HCT116 (cell line): ENCODE measurements at regions not wholly inside any gene's neighbourhood (a gene's known extent, or its start where the extent isn't known, plus 50 kb on each side); places are given as distances from the start of the nearest gene placed in this dataset.

Experiments
- ATAC-seq: fragments of 200-7000 bp; cut with Tn5 transposase; 2 replicates; pipeline ENCODE4 v1.9.1; 2020; ENCODE audit warnings: mild to moderate bottlenecking, moderate library complexity
- BruUV-seq: library from RNA; stranded (reverse); fragments of 400-500 nt; replicated peaks from 2 replicates; lab custom pipeline; 2021; lab: Mats Ljungman, UMichigan
- CTCF ChIA-PET: fragments of 300-600 bp; sonication (Branson Sonifier 250); formaldehyde crosslinking; loops from one replicate; lab custom pipeline; 2021; ENCODE audit warnings: antibody characterized with exemption; lab: Charles Lee
- POLR2A ChIA-PET: fragments of 300-600, 350-600 bp; sonication (Branson Sonifier 250); formaldehyde crosslinking; loops from one replicate; lab custom pipeline; 2021; ENCODE audit warnings: antibody characterized with exemption; lab: Charles Lee
- RAD21 ChIA-PET, 2 experiments: fragments of 300-600 bp; sonication (Branson Sonifier 250); formaldehyde crosslinking; loops; one replicate each; lab custom pipeline; 2023; ENCODE audit warnings: low total read pairs in 2 of 2; ENCODE audit not compliant: uncharacterized antibody in 2 of 2, unreplicated experiment in 2 of 2, low non-redundant PET in 1 of 2; lab: Charles Lee
- DNase-seq: peaks from one replicate; pipeline ENCODE4 v3.0.0-alpha.2; 2010; ENCODE audit warnings: low read depth, low spot score
- H2AFZ ChIP-seq: fragments of 200-600 bp; shearing (Covaris generic), sonication (generic); 2 replicates; pipeline ENCODE4 v1.6.1; 2017; ENCODE audit warnings: low read depth, mixed run types, mixed read lengths, antibody characterized with exemption, low read length; ENCODE audit not compliant: poor library complexity, severe bottlenecking
- H3K27ac ChIP-seq: 2 replicates; pipeline ENCODE4 v1.5.1; 2012; ENCODE audit warnings: low read depth, low read length
- H3K27me3 ChIP-seq: fragments of 200-600 bp; sonication (generic); 2 replicates; pipeline ENCODE4 v1.6.1; 2016; ENCODE audit warnings: mixed run types, low read length, mixed read lengths; ENCODE audit not compliant: insufficient read depth
- H3K36me3 ChIP-seq, 2 experiments: fragments of 200-500 bp in 1 of 2; fragments of 200-600 bp in 1 of 2; sonication (Bioruptor generic) in 1 of 2; sonication (generic) in 1 of 2; 2 replicates each; pipeline versions ENCODE4 v1.5.1 to v1.6.1; 2014 to 2016; ENCODE audit warnings: low read length in 2 of 2, inconsistent platforms in 1 of 2, mixed read lengths in 1 of 2, mixed run types in 1 of 2; ENCODE audit not compliant: insufficient read depth in 2 of 2, control insufficient read depth in 1 of 2
- H3K4me1 ChIP-seq, 2 experiments: fragments of 200-600 bp in 1 of 2; sonication (generic) in 1 of 2; 2 replicates each; pipeline versions ENCODE4 v1.5.1 to v1.6.1; 2012 to 2017; ENCODE audit warnings: low read length in 2 of 2, inconsistent platforms in 1 of 2, mild to moderate bottlenecking in 1 of 2, mixed read lengths in 1 of 2, mixed run types in 1 of 2, moderate library complexity in 1 of 2; ENCODE audit not compliant: insufficient read depth in 2 of 2, control insufficient read depth in 1 of 2
- H3K4me2 ChIP-seq: fragments of 200-600 bp; sonication (generic); 2 replicates; pipeline ENCODE4 v1.6.1; 2017; ENCODE audit warnings: mixed run types, low read length, mixed read lengths
- H3K4me3 ChIP-seq, 2 experiments: fragments of 200-600 bp in 1 of 2; sonication (generic) in 1 of 2; replicated peaks in 1 of 2; 2 replicates each; pipeline ENCODE4 v1.5.1; 2011 to 2016; ENCODE audit warnings: low read length in 2 of 2, control low read depth in 1 of 2, low read depth in 1 of 2, mild to moderate bottlenecking in 1 of 2, mixed read lengths in 1 of 2, mixed run types in 1 of 2
- H3K79me2 ChIP-seq: fragments of 200-600 bp; sonication (generic); 2 replicates; pipeline ENCODE4 v1.6.1; 2017; ENCODE audit warnings: mild to moderate bottlenecking, mixed run types, low read length, moderate library complexity, mixed read lengths; ENCODE audit not compliant: insufficient read depth
- H3K9ac ChIP-seq: fragments of 200-600 bp; sonication (generic); 2 replicates; pipeline ENCODE4 v1.6.1; 2016; ENCODE audit warnings: low read length, mixed read lengths
- H3K9me2 ChIP-seq: fragments of 200-600 bp; sonication (generic), shearing (Covaris generic); 2 replicates; pipeline ENCODE4 v1.6.1; 2017; ENCODE audit warnings: mixed run types, mild to moderate bottlenecking, moderate library complexity; ENCODE audit not compliant: insufficient read depth
- H3K9me3 ChIP-seq, 2 experiments: fragments of 200-500 bp in 1 of 2; fragments of 200-600 bp in 1 of 2; sonication (Bioruptor generic) in 1 of 2; sonication (generic) in 1 of 2; 2 replicates each; pipeline ENCODE4 v1.6.1; 2014 to 2017; ENCODE audit warnings: low read length in 2 of 2, mixed read lengths in 2 of 2, inconsistent platforms in 1 of 2, low read depth in 1 of 2, mild to moderate bottlenecking in 1 of 2, mixed run types in 1 of 2, moderate library complexity in 1 of 2; ENCODE audit not compliant: control insufficient read depth in 1 of 2, insufficient read depth in 1 of 2
- H4K20me1 ChIP-seq: fragments of 200-600 bp; sonication (generic), shearing (Covaris generic); 2 replicates; pipeline ENCODE4 v1.6.1; 2017; ENCODE audit warnings: mixed run types, mild to moderate bottlenecking, moderate library complexity; ENCODE audit not compliant: insufficient read depth
- CBX3 ChIP-seq: IDR thresholded peaks from 2 replicates; pipeline ENCODE4 v1.6.1; 2012; ENCODE audit warnings: low read depth
- CTCF ChIP-seq, 3 experiments: fragments of 200-600 bp in 1 of 3; sonication (generic) in 1 of 3; IDR thresholded peaks in 2 of 3; conservative IDR thresholded peaks in 1 of 3; 2 replicates each; pipeline ENCODE4 v1.5.1; 2012 to 2017; ENCODE audit warnings: low read depth in 2 of 3, low read length in 2 of 3, antibody characterized with exemption in 1 of 3, borderline replicate concordance in 1 of 3, control low read depth in 1 of 3, mild to moderate bottlenecking in 1 of 3, mixed read lengths in 1 of 3, mixed run types in 1 of 3, moderate library complexity in 1 of 3; ENCODE audit not compliant: insufficient read depth in 1 of 3
- EGR1 ChIP-seq: IDR thresholded peaks from 2 replicates; pipeline ENCODE4 v1.6.1; 2012; ENCODE audit warnings: low read depth
- EZH2 ChIP-seq: fragments of 200-600 bp; sonication (generic); IDR thresholded peaks from 2 replicates; pipeline ENCODE4 v1.6.1; 2017; ENCODE audit warnings: antibody characterized with exemption, mixed run types
- EZH2phosphoT487 ChIP-seq: fragments of 200-600 bp; IDR thresholded peaks from 2 replicates; pipeline ENCODE4 v1.6.1; 2018; ENCODE audit warnings: antibody characterized with exemption, borderline replicate concordance
- FOSL1 ChIP-seq: IDR thresholded peaks from 2 replicates; pipeline ENCODE4 v1.6.1; 2012; ENCODE audit warnings: low read depth
- JUND ChIP-seq: IDR thresholded peaks from 2 replicates; pipeline ENCODE4 v1.6.1; 2012
- POLR2A ChIP-seq: IDR thresholded peaks from 2 replicates; pipeline ENCODE4 v1.7.0; 2011; ENCODE audit warnings: borderline replicate concordance; ENCODE audit not compliant: insufficient read depth, insufficient read length; ENCODE audit errors: extremely low read depth
- RAD21 ChIP-seq: IDR thresholded peaks from 2 replicates; pipeline ENCODE4 v1.6.1; 2012; ENCODE audit warnings: low read depth, mild to moderate bottlenecking
- REST ChIP-seq: IDR thresholded peaks from 2 replicates; pipeline ENCODE4 v1.6.1; 2012; ENCODE audit warnings: low read depth
- SIN3A ChIP-seq: IDR thresholded peaks from 2 replicates; pipeline ENCODE4 v1.6.1; 2012; ENCODE audit warnings: low read depth
- SP1 ChIP-seq: IDR thresholded peaks from 2 replicates; pipeline ENCODE4 v1.6.1; 2012; ENCODE audit warnings: low read depth
- TCF7L2 ChIP-seq: IDR thresholded peaks from 2 replicates; pipeline ENCODE4 v1.7.0; 2011; ENCODE audit warnings: borderline replicate concordance, inconsistent platforms; ENCODE audit not compliant: insufficient read depth, insufficient read length; ENCODE audit errors: extremely low read depth
- ZFX ChIP-seq: fragments of 450-650 bp; IDR thresholded peaks from 2 replicates; pipeline ENCODE4 v1.6.1; 2017
- ZNF274 ChIP-seq: fragments of 200-500 bp; sonication (Bioruptor generic); IDR thresholded peaks from 2 replicates; pipeline ENCODE4 v1.6.1; 2014; ENCODE audit warnings: mild to moderate bottlenecking, low read depth, low read length, inconsistent platforms
- intact Hi-C: fragments of 100-400 bp; cut with micrococcal nuclease; formaldehyde crosslinking; loops from 2 replicates; pipeline ENCODE4 v1.10.0; 2022

GRCh38 chrX:123075947-123076561 is 108.0 kb upstream of the GRIA3 start:
- intact Hi-C loops = no loop called here
- TF ChIP-seq EZH2 = no peak
- no peak for TF ChIP-seq POLR2A
- no peak for TF ChIP-seq ZFX
- no peak for TF ChIP-seq JUND
- TF ChIP-seq RAD21 = no peak
- TF ChIP-seq FOSL1 = no peak
- no peak for TF ChIP-seq EZH2phosphoT487
- no peak for TF ChIP-seq TCF7L2
- TF ChIP-seq SP1 = no peak
- no peak for TF ChIP-seq EGR1
- no peak for TF ChIP-seq CBX3
- no peaks in the 10 kb centered on the region for H3K36me3 ChIP-seq
- ATAC-seq (no peak), DNase-seq (no peak)
- RAD21 ChIA-PET = no interaction called here
- BruUV-seq = no TSS peak
- H3K4me2 ChIP-seq = no peak overlapping the region
- no peaks in the 10 kb centered on the region for H3K9me2 ChIP-seq
- H3K27ac ChIP-seq = no peak overlapping the region
- no peak overlapping the region for H3K4me3 ChIP-seq
- H3K9ac ChIP-seq = no peak overlapping the region
- H3K4me1 ChIP-seq = no peaks in the 10 kb centered on the region
- no peaks in the 10 kb centered on the region for H3K27me3 ChIP-seq
- H3K9me3 ChIP-seq = no peaks in the 10 kb centered on the region
- H2AFZ ChIP-seq = no peak overlapping the region
- CTCF ChIA-PET = no interaction called here
- no peaks in the 10 kb centered on the region for H3K79me2 ChIP-seq
- no peaks in the 10 kb centered on the region for H4K20me1 ChIP-seq
- POLR2A ChIA-PET = no interaction called here

GRCh38 chrX:123077631-123078030 is 106.4 kb upstream of the GRIA3 start:
- H3K9ac ChIP-seq = no peak overlapping the region
- ChIA-PET RAD21 (no interaction called here), CTCF (no interaction called here), POLR2A (no interaction called here)
- H3K27ac ChIP-seq = no peak overlapping the region
- no peaks in the 10 kb centered on the region for H3K4me1 ChIP-seq
- no peaks in the 10 kb centered on the region for H3K9me3 ChIP-seq
- no peaks in the 10 kb centered on the region for H3K36me3 ChIP-seq
- no peaks in the 10 kb centered on the region for H3K27me3 ChIP-seq
- H3K4me2 ChIP-seq = no peak overlapping the region
- intact Hi-C loops = no loop called here
- H3K79me2 ChIP-seq = no peaks in the 10 kb centered on the region
- no peak overlapping the region for H3K4me3 ChIP-seq
- DNase-seq (no peak), ATAC-seq (no peak)
- BruUV-seq = no TSS peak
- no peaks in the 10 kb centered on the region for H4K20me1 ChIP-seq
- TF ChIP-seq EZH2phosphoT487 (no peak), ZNF274 (no peak), SP1 (no peak), REST (no peak), SIN3A (no peak), EZH2 (no peak), CTCF (IDR thresholded peaks at IDR 0.05 in 2 of 3, conservative IDR thresholded peaks at IDR 0.05 in 1 of 3; ENCODE audit: borderline replicate concordance in 1 of 3, insufficient read depth in 1 of 3, low read depth in 2 of 3, low read length in 2 of 3) (no peak), EGR1 (no peak), TCF7L2 (no peak), RAD21 (no peak)
- H2AFZ ChIP-seq = no peak overlapping the region
- H3K9me2 ChIP-seq = no peaks in the 10 kb centered on the region
